ENCODE measurements at regions not wholly inside any gene's neighbourhood (a gene's known extent, or its start where the extent isn't known, plus 50 kb on each side); places are given as distances from the start of the nearest gene placed in this dataset.

- 92% methylated on average over 1 of the region's 1 CpG for WGBS
- H3K4me3 ChIP-seq (ENCODE audit: low read depth in 1 of 3, low read length in 3 of 3) = no peak overlapping the region
- no peaks in the 10 kb centered on the region for H3K36me3 ChIP-seq (ENCODE audit: control insufficient read depth in 4 of 4, insufficient read depth in 3 of 4, low read depth in 1 of 4, low read length in 3 of 4)
- H3K4me1 ChIP-seq (ENCODE audit: control insufficient read depth in 4 of 4, insufficient read depth in 4 of 4, low read length in 3 of 4) = no peaks in the 10 kb centered on the region
- H3K27me3 ChIP-seq (ENCODE audit: control insufficient read depth in 4 of 4, insufficient read depth in 4 of 4, low read length in 3 of 4) = no peaks in the 10 kb centered on the region
- no peak for DNase-seq (ENCODE audit: low spot score)
- H3K9ac ChIP-seq (ENCODE audit: low read depth in 1 of 2, low read length in 2 of 2) = no peak overlapping the region
- peaks cover 0 to 6% (median 3%) of the 10 kb centered on the region in 4 donors for H3K9me3 ChIP-seq (ENCODE audit: control insufficient read depth in 4 of 4, low read length in 3 of 4)
- H3K27ac ChIP-seq (ENCODE audit: low read depth in 1 of 2, low read length in 2 of 2) = no peak overlapping the region
- TF ChIP-seq MAX (IDR thresholded peaks at IDR 0.05) = no peak
- TF ChIP-seq RAD21 (IDR thresholded peaks at IDR 0.05) = no peak
- no peak for TF ChIP-seq YY1 (IDR thresholded peaks at IDR 0.05)
- TF ChIP-seq ZBTB33 (IDR thresholded peaks at IDR 0.05) = no peak
- no peak for TF ChIP-seq HNF4A (conservative IDR thresholded peaks at IDR 0.05)
- TF ChIP-seq REST (IDR thresholded peaks at IDR 0.05) = no peak
- TF ChIP-seq NR2F2 (IDR thresholded peaks at IDR 0.05) = no peak
- TF ChIP-seq RXRA (IDR thresholded peaks at IDR 0.05) = no peak
- TF ChIP-seq ATF3 (IDR thresholded peaks at IDR 0.05) = no peak
- TF ChIP-seq JUND (IDR thresholded peaks at IDR 0.05) = no peak
- no peak for TF ChIP-seq HNF4G (IDR thresholded peaks at IDR 0.05)
- no peak for TF ChIP-seq SP1 (IDR thresholded peaks at IDR 0.05)
- TF ChIP-seq EGR1 (IDR thresholded peaks at IDR 0.05; ENCODE audit: low read depth in 2 of 2) = no peak
- no peak for TF ChIP-seq FOXA1 (IDR thresholded peaks at IDR 0.05)
- TF ChIP-seq FOXA2 (IDR thresholded peaks at IDR 0.05) = no peak
These were observed 542.4 kb upstream of the SOX9 start for GRCh38 chr17:71578446-71578845.

- no peaks in the 10 kb centered on the region for H3K27me3 ChIP-seq (ENCODE audit: control insufficient read depth in 4 of 4, insufficient read depth in 4 of 4, low read length in 3 of 4)
- H3K9ac ChIP-seq (ENCODE audit: low read depth in 1 of 2, low read length in 2 of 2) = no peak overlapping the region
- no peak overlapping the region for H3K4me3 ChIP-seq (ENCODE audit: low read depth in 1 of 3, low read length in 3 of 3)
- H3K4me1 ChIP-seq (ENCODE audit: control insufficient read depth in 4 of 4, insufficient read depth in 4 of 4, low read length in 3 of 4) = no peaks in the 10 kb centered on the region
- no peak for DNase-seq (ENCODE audit: low spot score)
- peaks cover 0 to 6% (median 3%) of the 10 kb centered on the region in 4 donors for H3K9me3 ChIP-seq (ENCODE audit: control insufficient read depth in 4 of 4, low read length in 3 of 4)
- H3K27ac ChIP-seq (ENCODE audit: low read depth in 1 of 2, low read length in 2 of 2) = no peak overlapping the region
- no peaks in the 10 kb centered on the region for H3K36me3 ChIP-seq (ENCODE audit: control insufficient read depth in 4 of 4, insufficient read depth in 3 of 4, low read depth in 1 of 4, low read length in 3 of 4)
- TF ChIP-seq RXRA (IDR thresholded peaks at IDR 0.05) (no peak), FOXA2 (IDR thresholded peaks at IDR 0.05) (no peak), EGR1 (IDR thresholded peaks at IDR 0.05; ENCODE audit: low read depth in 2 of 2) (no peak), RAD21 (IDR thresholded peaks at IDR 0.05) (no peak), GABPA (IDR thresholded peaks at IDR 0.05 in 1 of 2, conservative IDR thresholded peaks at IDR 0.05 in 1 of 2) (no peak), SP1 (IDR thresholded peaks at IDR 0.05) (no peak), FOXA1 (IDR thresholded peaks at IDR 0.05) (no peak), TAF1 (conservative IDR thresholded peaks at IDR 0.05) (no peak), NR2F2 (IDR thresholded peaks at IDR 0.05) (no peak), CTCF (IDR thresholded peaks at IDR 0.05; ENCODE audit: low read depth, low read length, missing input control) (no peak), JUND (IDR thresholded peaks at IDR 0.05) (no peak), ATF3 (IDR thresholded peaks at IDR 0.05) (no peak), HNF4A (conservative IDR thresholded peaks at IDR 0.05) (no peak), HNF4G (IDR thresholded peaks at IDR 0.05) (no peak), ZBTB33 (IDR thresholded peaks at IDR 0.05) (no peak), YY1 (IDR thresholded peaks at IDR 0.05) (no peak), MAX (IDR thresholded peaks at IDR 0.05) (no peak)
These were observed 540.6 kb upstream of the SOX9 start for GRCh38 chr17:71580220-71580619.

Measured in liver (tissue), 8 donors.